Fibroblast of lung (primary cell): ENCODE measurements at regions not wholly inside any gene's neighbourhood (a gene's known extent, or its start where the extent isn't known, plus 50 kb on each side); places are given as distances from the start of the nearest gene placed in this dataset.

Source experiments
- EZH2 ChIP-seq: IDR thresholded peaks from 2 replicates; pipeline ENCODE4 v1.5.1; 2012; ENCODE audit warnings: low read length, control low read depth, mild to moderate bottlenecking; ENCODE audit errors: missing control alignments
- TF ChIP-seq, protein P1 (sequence below), 2 donors: IDR thresholded peaks in 1 of 2; conservative IDR thresholded peaks in 1 of 2; 1 replicate in 1 of 2; 2 replicates in 1 of 2; pipeline ENCODE4 v1.5.1; 2011 to 2012; ENCODE audit warnings: low read length in 2 of 2, control low read depth in 1 of 2, inconsistent platforms in 1 of 2, low read depth in 1 of 2, mild to moderate bottlenecking in 1 of 2

DNA sequence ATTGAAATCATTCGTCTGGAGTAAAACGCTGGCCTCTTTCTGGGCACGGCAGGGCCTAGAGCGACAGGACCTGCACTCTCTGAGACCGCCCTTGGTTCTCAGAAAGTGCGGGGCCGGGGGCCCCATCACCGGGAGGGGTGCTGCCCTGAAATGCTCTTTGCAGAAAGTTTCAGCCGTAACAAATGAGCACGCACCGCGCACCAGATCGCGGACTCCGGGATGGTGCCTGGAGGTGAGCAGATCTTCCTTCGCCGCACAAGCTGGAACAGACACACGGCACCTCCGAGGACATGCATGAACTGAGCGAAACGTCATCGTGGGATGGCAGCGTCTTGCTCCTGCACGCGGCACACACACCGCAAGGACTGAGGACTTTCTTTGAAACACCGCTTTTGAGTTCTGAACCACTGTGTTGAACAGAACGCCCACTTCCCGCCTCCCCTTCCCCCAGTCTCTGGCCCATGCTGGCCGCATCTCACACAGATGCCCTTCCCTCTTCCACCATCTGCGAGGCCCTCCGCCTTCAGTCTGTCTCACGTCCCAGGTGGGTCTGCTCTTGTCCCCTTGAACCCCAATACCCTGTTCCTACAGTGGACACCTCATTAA is 538.7 kb upstream of the MGMT start:
- TF ChIP-seq, protein P1, sequence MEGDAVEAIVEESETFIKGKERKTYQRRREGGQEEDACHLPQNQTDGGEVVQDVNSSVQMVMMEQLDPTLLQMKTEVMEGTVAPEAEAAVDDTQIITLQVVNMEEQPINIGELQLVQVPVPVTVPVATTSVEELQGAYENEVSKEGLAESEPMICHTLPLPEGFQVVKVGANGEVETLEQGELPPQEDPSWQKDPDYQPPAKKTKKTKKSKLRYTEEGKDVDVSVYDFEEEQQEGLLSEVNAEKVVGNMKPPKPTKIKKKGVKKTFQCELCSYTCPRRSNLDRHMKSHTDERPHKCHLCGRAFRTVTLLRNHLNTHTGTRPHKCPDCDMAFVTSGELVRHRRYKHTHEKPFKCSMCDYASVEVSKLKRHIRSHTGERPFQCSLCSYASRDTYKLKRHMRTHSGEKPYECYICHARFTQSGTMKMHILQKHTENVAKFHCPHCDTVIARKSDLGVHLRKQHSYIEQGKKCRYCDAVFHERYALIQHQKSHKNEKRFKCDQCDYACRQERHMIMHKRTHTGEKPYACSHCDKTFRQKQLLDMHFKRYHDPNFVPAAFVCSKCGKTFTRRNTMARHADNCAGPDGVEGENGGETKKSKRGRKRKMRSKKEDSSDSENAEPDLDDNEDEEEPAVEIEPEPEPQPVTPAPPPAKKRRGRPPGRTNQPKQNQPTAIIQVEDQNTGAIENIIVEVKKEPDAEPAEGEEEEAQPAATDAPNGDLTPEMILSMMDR (conservative IDR thresholded peaks at IDR 0.05 in 1 of 2, IDR thresholded peaks at IDR 0.05 in 1 of 2; ENCODE audit: low read depth in 1 of 2, low read length in 2 of 2) = no peak
- no peak for TF ChIP-seq EZH2
